B cell (primary cell): ENCODE measurements at regions not wholly inside any gene's neighbourhood (a gene's known extent, or its start where the extent isn't known, plus 50 kb on each side); places are given as distances from the start of the nearest gene placed in this dataset.

Source experiments
- CTCF ChIP-seq: fragments of 200-600 bp; IDR thresholded peaks from one replicate; pipeline ENCODE4 v1.8.0; 2022; ENCODE audit warnings: antibody characterized with exemption, mild to moderate bottlenecking
- EZH2 ChIP-seq: IDR thresholded peaks from 2 replicates; pipeline ENCODE4 v1.6.1; 2012; ENCODE audit warnings: borderline replicate concordance, low read depth, mild to moderate bottlenecking, moderate library complexity, low read length; ENCODE audit not compliant: insufficient read depth, poor library complexity, severe bottlenecking

GRCh38 chr7:24191362-24191761 is 92.6 kb upstream of the NPY start:
- no peak for TF ChIP-seq CTCF
- no peak for TF ChIP-seq EZH2
